ENCODE measurements at regions not wholly inside any gene's neighbourhood (a gene's known extent, or its start where the extent isn't known, plus 50 kb on each side); places are given as distances from the start of the nearest gene placed in this dataset.
A peak's percentile ranks its signal among the peaks of the same experiment; 100 is the strongest.

- DNase-seq (no peak), ATAC-seq (replicated peaks) (no peak)
- Mint-ChIP-seq H3K27me3 (peaks cover 7 to 12% of the 10 kb centered on the region in 2 donors), H3K4me3 (no peak overlapping the region), H3K4me1 (peaks cover 0 to 2% of the 10 kb centered on the region in 2 donors), H3K36me3 (no peaks in the 10 kb centered on the region), H3K9me3 (peaks cover 0 to 1% of the 10 kb centered on the region in 2 donors), H3K27ac (no peak overlapping the region)
Observed at GRCh38 chr6:33923857-33924514, 120.2 kb upstream of the MLN start.

- peak overlapping the region; percentile 74 for H3K27ac Mint-ChIP-seq
- H3K27me3 Mint-ChIP-seq: peaks cover 7 to 12% of the 10 kb centered on the region in 2 donors
Observed at GRCh38 chr6:33921745-33922144, 117.9 kb upstream of the MLN start.

GRCh38 chr6:33918175-33918695, 114.4 kb upstream of the MLN start:
- Mint-ChIP-seq H3K36me3 (no peaks in the 10 kb centered on the region), H3K4me3 (no peak overlapping the region), H3K27me3 (peaks cover 7% of the 10 kb centered on the region in 2 donors), H3K27ac (no peak overlapping the region), H3K9me3 (no peaks in the 10 kb centered on the region), H3K4me1 (peaks cover 16 to 23% of the 10 kb centered on the region in 2 donors)
- no peak for DNase-seq
- no peak for ATAC-seq (replicated peaks)

More at GRCh38 chr6:33921745-33922144, 117.9 kb upstream of the MLN start:
- peaks cover 0 to 2% of the 10 kb centered on the region in 2 donors for H3K4me1 Mint-ChIP-seq
- no peak for DNase-seq
- H3K9me3 Mint-ChIP-seq: no peaks in the 10 kb centered on the region
- no peak overlapping the region for H3K4me3 Mint-ChIP-seq
- ATAC-seq (replicated peaks): no peak
- no peaks in the 10 kb centered on the region for H3K36me3 Mint-ChIP-seq

GRCh38 chr6:33915134-33915533, 111.3 kb upstream of the MLN start:
- peaks cover 7% of the 10 kb centered on the region in 2 donors for H3K27me3 Mint-ChIP-seq
- peak overlapping the region in 1 of 2 donors; percentile 57 for H3K4me3 Mint-ChIP-seq
- ATAC-seq (replicated peaks): peak; percentile 7 to 13
- H3K4me1 Mint-ChIP-seq: peaks cover 20 to 26% of the 10 kb centered on the region in 2 donors
- H3K36me3 Mint-ChIP-seq: no peaks in the 10 kb centered on the region
- no peaks in the 10 kb centered on the region for H3K9me3 Mint-ChIP-seq
- H3K27ac Mint-ChIP-seq: no peak overlapping the region
- no peak for DNase-seq

- Mint-ChIP-seq H3K36me3 (no peaks in the 10 kb centered on the region), H3K4me1 (peaks cover 20 to 26% of the 10 kb centered on the region in 2 donors), H3K27ac (peak overlapping the region; percentile 44), H3K27me3 (peaks cover 3 to 4% of the 10 kb centered on the region in 2 donors), H3K9me3 (no peaks in the 10 kb centered on the region), H3K4me3 (peak overlapping the region; percentile 25 to 57)
- ATAC-seq (replicated peaks) (peak; percentile 94 to 95), DNase-seq (peak; percentile 49)
Observed at GRCh38 chr6:33914645-33915044, 110.8 kb upstream of the MLN start.

- peaks cover 0 to 3% of the 10 kb centered on the region in 2 donors for H3K27me3 Mint-ChIP-seq
- H3K27ac Mint-ChIP-seq: no peak overlapping the region
- H3K9me3 Mint-ChIP-seq: no peaks in the 10 kb centered on the region
- no peak for ATAC-seq (replicated peaks)
- H3K36me3 Mint-ChIP-seq: no peaks in the 10 kb centered on the region
- no peak overlapping the region for H3K4me3 Mint-ChIP-seq
- no peak for DNase-seq
- H3K4me1 Mint-ChIP-seq: peaks cover 28 to 35% of the 10 kb centered on the region in 2 donors
Observed at GRCh38 chr6:33912195-33912594, 108.4 kb upstream of the MLN start.

GRCh38 chr6:33911488-33911887, 107.7 kb upstream of the MLN start:
- DNase-seq (no peak), ATAC-seq (replicated peaks) (no peak)
- H3K4me3 Mint-ChIP-seq: no peak overlapping the region
- peaks cover 0 to 3% of the 10 kb centered on the region in 2 donors for H3K27me3 Mint-ChIP-seq
- peaks cover 33 to 41% of the 10 kb centered on the region in 2 donors for H3K4me1 Mint-ChIP-seq
- H3K36me3 Mint-ChIP-seq: no peaks in the 10 kb centered on the region
- no peaks in the 10 kb centered on the region for H3K9me3 Mint-ChIP-seq
- no peak overlapping the region for H3K27ac Mint-ChIP-seq

GRCh38 chr6:33910594-33910993, 106.8 kb upstream of the MLN start:
- Mint-ChIP-seq H3K27me3 (peaks cover 0 to 1% of the 10 kb centered on the region in 2 donors), H3K27ac (no peak overlapping the region), H3K4me3 (no peak overlapping the region), H3K36me3 (no peaks in the 10 kb centered on the region), H3K9me3 (no peaks in the 10 kb centered on the region), H3K4me1 (peaks cover 37 to 50% of the 10 kb centered on the region in 2 donors)
- no peak for DNase-seq
- no peak for ATAC-seq (replicated peaks)

- Mint-ChIP-seq H3K36me3 (no peaks in the 10 kb centered on the region), H3K27me3 (no peaks in the 10 kb centered on the region), H3K27ac (peak overlapping the region; percentile 14), H3K9me3 (no peaks in the 10 kb centered on the region), H3K4me3 (no peak overlapping the region), H3K4me1 (peaks cover 38 to 50% of the 10 kb centered on the region in 2 donors)
- ATAC-seq (replicated peaks) (no peak), DNase-seq (no peak)
Observed at GRCh38 chr6:33909737-33910136, 105.9 kb upstream of the MLN start.

- DNase-seq (no peak), ATAC-seq (replicated peaks) (peak; percentile 33 to 42)
- no peaks in the 10 kb centered on the region for H3K27me3 Mint-ChIP-seq
- no peak overlapping the region for H3K27ac Mint-ChIP-seq
- no peaks in the 10 kb centered on the region for H3K9me3 Mint-ChIP-seq
- H3K4me1 Mint-ChIP-seq: peaks cover 40 to 46% of the 10 kb centered on the region in 2 donors
- no peaks in the 10 kb centered on the region for H3K36me3 Mint-ChIP-seq
- H3K4me3 Mint-ChIP-seq: no peak overlapping the region
Observed at GRCh38 chr6:33908025-33908424, 104.2 kb upstream of the MLN start.

- Mint-ChIP-seq H3K4me3 (no peak overlapping the region), H3K27ac (no peak overlapping the region), H3K9me3 (no peaks in the 10 kb centered on the region), H3K4me1 (peaks cover 41 to 46% of the 10 kb centered on the region in 2 donors), H3K36me3 (no peaks in the 10 kb centered on the region), H3K27me3 (no peaks in the 10 kb centered on the region)
- DNase-seq (no peak), ATAC-seq (replicated peaks) (no peak)
Observed at GRCh38 chr6:33907227-33907626, 103.4 kb upstream of the MLN start.

- no peak for ATAC-seq (replicated peaks)
- peaks cover 44 to 46% of the 10 kb centered on the region in 2 donors for H3K4me1 Mint-ChIP-seq
- DNase-seq: no peak
- H3K9me3 Mint-ChIP-seq: no peaks in the 10 kb centered on the region
- no peak overlapping the region for H3K4me3 Mint-ChIP-seq
- no peaks in the 10 kb centered on the region for H3K36me3 Mint-ChIP-seq
- no peak overlapping the region for H3K27ac Mint-ChIP-seq
- peaks cover 0 to 5% of the 10 kb centered on the region in 2 donors for H3K27me3 Mint-ChIP-seq
Observed at GRCh38 chr6:33906439-33906838, 102.6 kb upstream of the MLN start.

GRCh38 chr6:33905071-33905609, 101.3 kb upstream of the MLN start:
- Mint-ChIP-seq H3K9me3 (no peaks in the 10 kb centered on the region), H3K36me3 (no peaks in the 10 kb centered on the region), H3K27me3 (peaks cover 6 to 9% of the 10 kb centered on the region in 2 donors), H3K4me3 (no peak overlapping the region), H3K4me1 (peaks cover 44 to 51% of the 10 kb centered on the region in 2 donors), H3K27ac (no peak overlapping the region)
- DNase-seq (no peak), ATAC-seq (replicated peaks) (peak; percentile 51 to 55)

GRCh38 chr6:33904747-33905065, 100.9 kb upstream of the MLN start:
- no peak overlapping the region for H3K4me3 Mint-ChIP-seq
- ATAC-seq (replicated peaks) (no peak), DNase-seq (no peak)
- no peaks in the 10 kb centered on the region for H3K36me3 Mint-ChIP-seq
- peaks cover 44 to 51% of the 10 kb centered on the region in 2 donors for H3K4me1 Mint-ChIP-seq
- H3K27me3 Mint-ChIP-seq: peaks cover 7 to 10% of the 10 kb centered on the region in 2 donors
- no peaks in the 10 kb centered on the region for H3K9me3 Mint-ChIP-seq
- H3K27ac Mint-ChIP-seq: peak overlapping the region; percentile 20
